Psoas muscle (tissue), 7 donors: ENCODE measurements at regions not wholly inside any gene's neighbourhood (a gene's known extent, or its start where the extent isn't known, plus 50 kb on each side); places are given as distances from the start of the nearest gene placed in this dataset.

Source experiments
- ATAC-seq, 4 donors: fragments of 200-7000 bp; cut with Tn5 transposase; one replicate each; pipeline ENCODE4 v1.9.1; 2020; ENCODE audit warnings: moderate library complexity in 3 of 4, mild to moderate bottlenecking in 2 of 4
- DNase-seq, 2 donors: peaks; one replicate each; pipeline ENCODE4 v3.0.0-alpha.2; 2020
- H3K27ac ChIP-seq: fragments of 200-600 bp; one replicate; pipeline ENCODE4 v1.8.0; 2022
- H3K27me3 ChIP-seq, 3 donors: fragments of 200-600 bp in 1 of 3; one replicate each; pipeline versions ENCODE4 v1.6.1 to v1.8.0; 2013 to 2022; ENCODE audit warnings: low read length in 2 of 3, mild to moderate bottlenecking in 2 of 3, moderate library complexity in 1 of 3; ENCODE audit not compliant: insufficient read depth in 3 of 3
- H3K36me3 ChIP-seq, 2 donors: fragments of 200-600 bp in 1 of 2; one replicate each; pipeline versions ENCODE4 v1.6.1 to v1.8.0; 2013 to 2022; ENCODE audit warnings: low read depth in 1 of 2, mild to moderate bottlenecking in 1 of 2, moderate library complexity in 1 of 2; ENCODE audit not compliant: insufficient read depth in 1 of 2
- H3K4me1 ChIP-seq: fragments of 200-600 bp; one replicate; pipeline ENCODE4 v1.8.0; 2022
- H3K4me3 ChIP-seq: fragments of 200-600 bp; one replicate; pipeline ENCODE4 v1.8.0; 2022; ENCODE audit warnings: mild to moderate bottlenecking
- H3K9me3 ChIP-seq: fragments of 200-600 bp; one replicate; pipeline ENCODE4 v1.8.0; 2022
- WGBS, 3 donors: extraction: QIAGEN DNeasy Blood & Tissue Kit; methylation state at CpG; one replicate each; pipeline versions ENCODE4 v1.1.6 to v1.1.7; 2013; 5-methylcytosine and 5-hydroxymethylcytosine counted together
- intact Hi-C, 2 donors: fragments of 100-400 bp; cut with DNase I; formaldehyde crosslinking; loops; one replicate each; pipeline versions ENCODE4 v1.11.0 to v1.14.2; 2022
- TF ChIP-seq, protein P1 (sequence below): fragments of 200-600 bp; IDR thresholded peaks from one replicate; pipeline ENCODE4 v1.8.0; 2022; ENCODE audit warnings: antibody characterized with exemption
- donor health status: healthy with polysubstance abuse.
- donor health status: DM: no; HTN: no; CAD: no; lungs with moderate emphysema.
- donor health status: Bipolar disorder and iron deficiency.
- donor health status: healthy.
- donor health status: DM: yes; HTN: yes; CAD: no.
- donor health status: DM: no; HTN: no; CAD: no.
- donor health status: DM: yes; HTN: yes; CAD: no.

DNA sequence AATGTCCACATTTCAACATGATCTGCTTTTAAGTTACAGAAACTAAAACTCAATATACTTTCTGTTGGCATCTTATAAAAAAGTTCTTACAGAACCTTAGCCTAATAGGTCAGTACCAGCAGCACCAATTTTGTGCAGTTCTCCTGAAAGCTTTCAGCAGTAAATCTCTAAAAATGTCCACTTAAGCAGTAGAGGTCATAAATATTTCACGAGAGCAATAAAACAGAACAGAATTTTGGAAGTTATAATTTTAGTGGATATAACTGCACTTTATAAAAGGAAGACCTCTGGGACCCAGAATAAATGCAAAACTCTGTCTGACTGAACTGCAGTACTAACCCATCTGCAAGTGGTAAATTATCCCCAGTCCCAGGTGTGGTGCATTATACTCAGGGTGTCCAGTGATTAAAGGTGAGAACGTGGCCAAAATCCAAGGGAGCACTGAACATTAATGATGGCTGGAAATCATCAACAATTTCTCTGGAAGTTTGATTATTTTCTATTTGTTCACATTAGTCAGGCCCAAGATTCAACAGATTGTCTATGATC, 172.6 kb upstream of the RSPO3 start:
- ATAC-seq = peak in 1 of 4 donors; percentile 24
- no peak overlapping the region for H3K4me3 ChIP-seq
- TF ChIP-seq, protein P1, sequence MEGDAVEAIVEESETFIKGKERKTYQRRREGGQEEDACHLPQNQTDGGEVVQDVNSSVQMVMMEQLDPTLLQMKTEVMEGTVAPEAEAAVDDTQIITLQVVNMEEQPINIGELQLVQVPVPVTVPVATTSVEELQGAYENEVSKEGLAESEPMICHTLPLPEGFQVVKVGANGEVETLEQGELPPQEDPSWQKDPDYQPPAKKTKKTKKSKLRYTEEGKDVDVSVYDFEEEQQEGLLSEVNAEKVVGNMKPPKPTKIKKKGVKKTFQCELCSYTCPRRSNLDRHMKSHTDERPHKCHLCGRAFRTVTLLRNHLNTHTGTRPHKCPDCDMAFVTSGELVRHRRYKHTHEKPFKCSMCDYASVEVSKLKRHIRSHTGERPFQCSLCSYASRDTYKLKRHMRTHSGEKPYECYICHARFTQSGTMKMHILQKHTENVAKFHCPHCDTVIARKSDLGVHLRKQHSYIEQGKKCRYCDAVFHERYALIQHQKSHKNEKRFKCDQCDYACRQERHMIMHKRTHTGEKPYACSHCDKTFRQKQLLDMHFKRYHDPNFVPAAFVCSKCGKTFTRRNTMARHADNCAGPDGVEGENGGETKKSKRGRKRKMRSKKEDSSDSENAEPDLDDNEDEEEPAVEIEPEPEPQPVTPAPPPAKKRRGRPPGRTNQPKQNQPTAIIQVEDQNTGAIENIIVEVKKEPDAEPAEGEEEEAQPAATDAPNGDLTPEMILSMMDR = no peak
- no peak overlapping the region for H3K27ac ChIP-seq
- H3K36me3 ChIP-seq = no peaks in the 10 kb centered on the region
- DNase-seq = no peak
- 55 to 56% (median 56%) methylated on average over 2 of the region's 2 CpGs for WGBS, 3 donors
- H3K9me3 ChIP-seq = no peaks in the 10 kb centered on the region
- H3K27me3 ChIP-seq = no peaks in the 10 kb centered on the region
- peaks cover 21% of the 10 kb centered on the region for H3K4me1 ChIP-seq
- intact Hi-C loops = no loop called here

DNA sequence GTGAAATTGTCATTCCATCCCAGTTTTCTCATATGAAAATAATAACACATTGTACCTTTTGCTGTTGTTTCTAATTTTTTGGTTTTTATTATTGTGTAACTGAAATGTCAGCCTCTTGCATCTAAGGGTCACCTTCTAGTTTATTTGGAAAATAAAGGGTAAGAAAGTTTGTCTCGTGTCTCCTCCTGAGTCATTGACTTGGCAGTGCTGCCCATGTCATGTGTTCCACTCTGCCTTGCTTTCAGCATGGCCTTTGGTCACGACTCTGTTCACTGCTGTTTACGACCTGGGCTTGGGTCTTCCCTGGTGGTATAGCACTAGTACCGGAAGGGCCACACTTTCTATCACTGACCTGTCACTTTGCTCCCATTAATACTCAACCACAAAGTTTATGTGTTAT, 171.4 kb upstream of the RSPO3 start:
- Histone ChIP-seq H3K36me3 (no peaks in the 10 kb centered on the region), H3K9me3 (no peaks in the 10 kb centered on the region), H3K27ac (peak overlapping the region; percentile 26), H3K27me3 (no peaks in the 10 kb centered on the region), H3K4me3 (no peak overlapping the region), H3K4me1 (peaks cover 21% of the 10 kb centered on the region)
- 38 to 48% (median 43%) methylated on average over 4 of the region's 4 CpGs for WGBS, 3 donors
- ATAC-seq (peak; percentile 65 to 78 (median 71)), DNase-seq (peak; percentile 37 to 60)
- TF ChIP-seq, protein P1 = no peak
- intact Hi-C loops = no loop called here

GRCh38 chr6:126949786-126950185, 168.7 kb upstream of the RSPO3 start:
- Histone ChIP-seq H3K4me3 (no peak overlapping the region), H3K27ac (no peak overlapping the region), H3K36me3 (no peaks in the 10 kb centered on the region), H3K9me3 (no peaks in the 10 kb centered on the region), H3K27me3 (no peaks in the 10 kb centered on the region), H3K4me1 (peaks cover 21% of the 10 kb centered on the region)
- WGBS, 3 donors = 83 to 88% (median 86%) methylated on average over 1 of the region's 1 CpG
- TF ChIP-seq, protein P1 = no peak
- DNase-seq = no peak
- intact Hi-C loops = no loop called here
- no peak for ATAC-seq

DNA sequence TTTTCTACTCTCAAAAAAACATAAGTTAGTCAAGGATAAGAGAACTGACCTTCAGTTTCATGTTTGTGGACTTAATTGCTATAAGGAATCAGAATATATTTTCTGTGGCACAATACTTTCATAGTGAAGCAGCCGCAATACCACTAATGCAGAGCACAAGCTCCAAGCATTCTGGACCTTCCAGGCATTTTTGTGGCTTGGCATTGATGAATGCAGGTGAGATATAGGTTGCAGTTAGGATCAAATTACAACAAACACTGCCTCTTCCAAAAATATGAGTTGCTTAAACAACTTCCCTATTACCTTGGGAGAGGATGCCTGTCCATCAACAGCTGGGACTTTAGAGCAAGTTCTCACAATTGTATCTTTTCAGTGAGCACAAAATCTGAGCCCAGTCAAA, 162.8 kb upstream of the RSPO3 start:
- H3K36me3 ChIP-seq = no peaks in the 10 kb centered on the region
- TF ChIP-seq, protein P1 = no peak
- no peaks in the 10 kb centered on the region for H3K27me3 ChIP-seq
- DNase-seq (no peak), ATAC-seq (no peak)
- intact Hi-C loops = no loop called here
- no peak overlapping the region for H3K4me3 ChIP-seq
- no peak overlapping the region for H3K27ac ChIP-seq
- WGBS, 3 donors = 93 to 97% (median 94%) methylated on average over 1 of the region's 1 CpG
- no peaks in the 10 kb centered on the region for H3K4me1 ChIP-seq
- no peaks in the 10 kb centered on the region for H3K9me3 ChIP-seq

DNA sequence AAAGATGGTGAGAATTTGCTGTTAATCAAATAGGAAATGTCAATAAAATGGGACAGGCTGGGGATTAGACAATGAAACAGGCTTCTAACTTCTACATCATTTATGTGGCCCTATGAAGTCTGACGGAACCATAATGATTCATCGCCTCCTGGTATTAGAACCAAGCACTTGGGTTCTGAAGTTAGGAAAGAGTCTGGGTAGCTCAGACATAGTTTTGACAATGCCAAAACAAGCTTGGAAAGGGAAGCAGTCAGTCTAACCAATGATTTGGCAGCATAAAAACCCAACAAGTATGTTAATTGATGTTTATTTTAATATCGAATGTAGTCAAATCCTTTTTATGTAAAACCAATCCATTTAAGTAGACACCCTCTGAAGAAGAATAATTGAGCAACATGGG, 160.8 kb upstream of the RSPO3 start:
- no peak for DNase-seq
- no peak for ATAC-seq
- TF ChIP-seq, protein P1 = no peak
- intact Hi-C loops = no loop called here
- Histone ChIP-seq H3K27ac (no peak overlapping the region), H3K9me3 (no peaks in the 10 kb centered on the region), H3K4me3 (no peak overlapping the region), H3K27me3 (no peaks in the 10 kb centered on the region), H3K4me1 (no peaks in the 10 kb centered on the region), H3K36me3 (no peaks in the 10 kb centered on the region)
- 81 to 94% (median 90%) methylated on average over 3 of the region's 3 CpGs for WGBS, 3 donors
